Panc1 (cell line): ENCODE measurements at regions not wholly inside any gene's neighbourhood (a gene's known extent, or its start where the extent isn't known, plus 50 kb on each side); places are given as distances from the start of the nearest gene placed in this dataset.

Experiments used
- ATAC-seq: fragments of 200-7000 bp; cut with Tn5 transposase; 2 replicates; pipeline ENCODE4 v1.9.1; 2020; ENCODE audit warnings: mild to moderate bottlenecking, moderate library complexity
- BruUV-seq: library from RNA; stranded (reverse); fragments of 400-500 nt; replicated peaks from 2 replicates; lab custom pipeline; 2021; lab: Mats Ljungman, UMichigan
- CTCF ChIA-PET: fragments of 300-600 bp; sonication (Branson Sonifier 250); formaldehyde crosslinking; loops from one replicate; lab custom pipeline; 2022; ENCODE audit warnings: antibody characterized with exemption; lab: Charles Lee
- POLR2A ChIA-PET: fragments of 300-600 bp; sonication (Branson Sonifier 250); formaldehyde crosslinking; loops from one replicate; lab custom pipeline; 2022; ENCODE audit warnings: antibody characterized with exemption; lab: Charles Lee
- DNase-seq: peaks from one replicate; pipeline ENCODE4 v3.0.0-alpha.2; 2010; ENCODE audit warnings: low read depth, low spot score
- H3K27ac ChIP-seq: 2 replicates; pipeline ENCODE4 v1.5.1; 2011; ENCODE audit warnings: mild to moderate bottlenecking, low read length, inconsistent platforms
- H3K27me3 ChIP-seq: fragments of 200-500 bp; sonication (Bioruptor generic); 2 replicates; pipeline ENCODE4 v1.6.0; 2014; ENCODE audit warnings: low read length, inconsistent platforms; ENCODE audit not compliant: control insufficient read depth, insufficient read depth
- H3K36me3 ChIP-seq: fragments of 200-500 bp; sonication (Bioruptor generic); 2 replicates; pipeline ENCODE4 v1.5.1; 2014; ENCODE audit warnings: inconsistent platforms, mild to moderate bottlenecking, low read length, moderate library complexity; ENCODE audit not compliant: control insufficient read depth, insufficient read depth
- H3K4me1 ChIP-seq: 2 replicates; pipeline ENCODE4 v1.5.1; 2011; ENCODE audit warnings: inconsistent platforms, mild to moderate bottlenecking, low read length, moderate library complexity; ENCODE audit not compliant: control insufficient read depth, insufficient read depth
- H3K4me3 ChIP-seq, 2 experiments: 2 replicates each; pipeline ENCODE4 v1.5.1; 2011 to 2012; ENCODE audit warnings: low read depth in 2 of 2, low read length in 2 of 2, mild to moderate bottlenecking in 2 of 2, inconsistent platforms in 1 of 2, moderate library complexity in 1 of 2
- H3K9me3 ChIP-seq: fragments of 200-500 bp; sonication (Bioruptor generic); 2 replicates; pipeline ENCODE4 v1.5.1; 2014; ENCODE audit warnings: low read depth, mild to moderate bottlenecking, inconsistent platforms, low read length, moderate library complexity; ENCODE audit not compliant: control insufficient read depth, insufficient read depth
- CTCF ChIP-seq: fragments of 450-650 bp; IDR thresholded peaks from 2 replicates; pipeline ENCODE4 v1.5.1; 2017; ENCODE audit warnings: mild to moderate bottlenecking
- POLR2AphosphoS5 ChIP-seq: IDR thresholded peaks from 2 replicates; pipeline ENCODE4 v1.6.1; 2012; ENCODE audit warnings: mild to moderate bottlenecking, low read depth, low read length, moderate library complexity
- REST ChIP-seq, 2 experiments: IDR thresholded peaks; 2 replicates each; pipeline ENCODE4 v1.6.1; 2011 to 2012; ENCODE audit warnings: low read depth in 2 of 2, control low read depth in 1 of 2, low read length in 1 of 2, mild to moderate bottlenecking in 1 of 2, moderate library complexity in 1 of 2; ENCODE audit not compliant: insufficient read depth in 1 of 2
- SIN3A ChIP-seq: IDR thresholded peaks from 2 replicates; pipeline ENCODE4 v1.6.1; 2012; ENCODE audit warnings: low read depth, mild to moderate bottlenecking, low read length, moderate library complexity, borderline replicate concordance; ENCODE audit not compliant: insufficient read depth
- TCF7L2 ChIP-seq: IDR thresholded peaks from 2 replicates; pipeline ENCODE4 v1.6.1; 2011; ENCODE audit warnings: mild to moderate bottlenecking, low read depth, low read length, inconsistent platforms
- in situ Hi-C: cut with HindIII; loops from 2 replicates; pipeline ENCODE4 v1.10.0; 2016; ENCODE audit warnings: low sequenced_read_pairs, low pct_unique_long_range_greater_than_20kb
- intact Hi-C: fragments of 100-400 bp; cut with micrococcal nuclease; formaldehyde crosslinking; loops from one replicate; pipeline ENCODE4 v1.10.0; 2022; ENCODE audit not compliant: unreplicated experiment

GRCh38 chr16:5556158-5556810 is 458.7 kb upstream of the EEF2KMT start:
- Histone ChIP-seq H3K27ac (no peak overlapping the region), H3K4me3 (no peak overlapping the region), H3K36me3 (no peaks in the 10 kb centered on the region), H3K27me3 (no peaks in the 10 kb centered on the region; the same call in 1 of the 2 replicates), H3K4me1 (no peaks in the 10 kb centered on the region), H3K9me3 (no peaks in the 10 kb centered on the region)
- TF ChIP-seq CTCF (no peak), TCF7L2 (no peak), REST (IDR thresholded peaks at IDR 0.05; ENCODE audit: insufficient read depth in 1 of 2, low read depth in 2 of 2, low read length in 1 of 2) (no peak), SIN3A (no peak), POLR2AphosphoS5 (no peak)
- ChIA-PET CTCF (no interaction called here), POLR2A (no interaction called here)
- in situ Hi-C loops (no loop called here), intact Hi-C loops (no loop called here)
- no TSS peak for BruUV-seq
- DNase-seq, result no peak
- ATAC-seq, result no peak

GRCh38 chr16:5551909-5552308 is 454.3 kb upstream of the EEF2KMT start:
- intact Hi-C loops (no loop called here), in situ Hi-C loops (no loop called here)
- no peak overlapping the region for H3K27ac ChIP-seq
- ChIA-PET POLR2A (no interaction called here), CTCF (no interaction called here)
- no peaks in the 10 kb centered on the region for H3K9me3 ChIP-seq
- BruUV-seq, result no TSS peak
- TF ChIP-seq CTCF (no peak), SIN3A (no peak), TCF7L2 (no peak), REST (IDR thresholded peaks at IDR 0.05; ENCODE audit: insufficient read depth in 1 of 2, low read depth in 2 of 2, low read length in 1 of 2) (no peak), POLR2AphosphoS5 (no peak)
- no peaks in the 10 kb centered on the region for H3K36me3 ChIP-seq
- no peak for ATAC-seq
- no peak for DNase-seq
- H3K27me3 ChIP-seq, result no peaks in the 10 kb centered on the region; the same call in 1 of the 2 replicates
- H3K4me3 ChIP-seq, result no peak overlapping the region
- no peaks in the 10 kb centered on the region for H3K4me1 ChIP-seq
